ENCODE measurements at regions not wholly inside any gene's neighbourhood (a gene's known extent, or its start where the extent isn't known, plus 50 kb on each side); places are given as distances from the start of the nearest gene placed in this dataset.

DNA sequence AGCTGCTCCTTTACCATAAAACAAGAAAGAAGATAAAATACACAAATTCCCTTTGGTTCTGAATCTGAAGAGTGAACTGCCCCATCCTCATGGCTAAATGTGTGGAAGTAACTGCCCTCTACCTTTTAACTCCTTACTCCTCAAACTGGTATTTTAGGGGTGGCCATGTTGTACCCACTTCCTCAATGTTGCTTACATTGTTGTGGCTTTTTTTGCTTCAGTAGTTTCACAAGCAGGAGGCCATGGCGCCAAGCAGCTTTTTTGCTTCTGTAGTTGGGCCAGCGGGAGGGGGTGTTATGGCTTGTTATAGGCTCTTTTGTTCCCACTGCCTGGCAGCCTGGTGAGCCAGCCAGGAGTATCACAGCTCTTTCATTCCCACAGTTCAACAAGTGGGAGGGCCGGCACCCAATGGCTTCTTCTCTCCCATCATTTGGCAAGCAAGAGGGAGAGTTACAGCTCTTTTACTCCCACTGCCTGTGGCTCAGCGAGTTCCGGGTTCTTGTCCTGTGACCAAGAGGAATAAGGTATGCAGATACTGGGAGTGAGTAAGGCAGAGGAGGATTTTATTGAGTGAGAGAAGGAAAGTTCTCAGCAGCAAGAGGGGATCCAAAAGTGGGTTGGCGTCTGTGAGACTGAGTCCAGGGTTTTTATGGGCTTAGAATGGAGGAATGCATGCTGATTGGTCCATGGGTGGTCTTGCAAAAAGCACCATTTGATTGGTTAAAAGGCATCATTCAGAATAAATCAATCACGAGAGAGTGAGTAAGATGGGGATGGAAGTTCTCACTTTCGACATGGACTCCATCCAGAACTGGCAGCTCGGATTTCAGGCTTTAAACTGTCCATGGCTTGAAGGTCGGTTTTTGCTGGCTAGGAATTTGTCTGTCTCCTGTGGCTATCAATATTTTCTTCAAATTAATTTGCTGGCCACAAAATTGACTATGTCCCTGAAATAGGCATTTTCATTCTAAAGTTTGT, 429.6 kb downstream of the HLX start:
- Histone ChIP-seq H3K9me3 (ENCODE audit: low read length) (no peaks in the 10 kb centered on the region), H3K36me3 (ENCODE audit: insufficient read depth, low read length) (no peaks in the 10 kb centered on the region), H3K27ac (ENCODE audit: low read depth, low read length, poor library complexity, severe bottlenecking) (no peak overlapping the region), H3K4me1 (ENCODE audit: insufficient read depth, low read length, poor library complexity, severe bottlenecking) (no peaks in the 10 kb centered on the region), H2AFZ (ENCODE audit: low read length) (no peak overlapping the region), H3K4me3 (ENCODE audit: low read depth, low read length, poor library complexity, severe bottlenecking) (no peak overlapping the region), H3K9me2 (ENCODE audit: insufficient read depth, low read length) (no peaks in the 10 kb centered on the region), H4K20me1 (ENCODE audit: insufficient read depth, low read length) (no peaks in the 10 kb centered on the region), H3K4me2 (ENCODE audit: low read length) (no peak overlapping the region), H3K79me2 (ENCODE audit: insufficient read depth, low read depth, low read length) (no peaks in the 10 kb centered on the region)
- TF ChIP-seq, protein P1, sequence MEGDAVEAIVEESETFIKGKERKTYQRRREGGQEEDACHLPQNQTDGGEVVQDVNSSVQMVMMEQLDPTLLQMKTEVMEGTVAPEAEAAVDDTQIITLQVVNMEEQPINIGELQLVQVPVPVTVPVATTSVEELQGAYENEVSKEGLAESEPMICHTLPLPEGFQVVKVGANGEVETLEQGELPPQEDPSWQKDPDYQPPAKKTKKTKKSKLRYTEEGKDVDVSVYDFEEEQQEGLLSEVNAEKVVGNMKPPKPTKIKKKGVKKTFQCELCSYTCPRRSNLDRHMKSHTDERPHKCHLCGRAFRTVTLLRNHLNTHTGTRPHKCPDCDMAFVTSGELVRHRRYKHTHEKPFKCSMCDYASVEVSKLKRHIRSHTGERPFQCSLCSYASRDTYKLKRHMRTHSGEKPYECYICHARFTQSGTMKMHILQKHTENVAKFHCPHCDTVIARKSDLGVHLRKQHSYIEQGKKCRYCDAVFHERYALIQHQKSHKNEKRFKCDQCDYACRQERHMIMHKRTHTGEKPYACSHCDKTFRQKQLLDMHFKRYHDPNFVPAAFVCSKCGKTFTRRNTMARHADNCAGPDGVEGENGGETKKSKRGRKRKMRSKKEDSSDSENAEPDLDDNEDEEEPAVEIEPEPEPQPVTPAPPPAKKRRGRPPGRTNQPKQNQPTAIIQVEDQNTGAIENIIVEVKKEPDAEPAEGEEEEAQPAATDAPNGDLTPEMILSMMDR (conservative IDR thresholded peaks at IDR 0.05; ENCODE audit: low read length), result no peak
- no peak for TF ChIP-seq EZH2phosphoT487 (IDR thresholded peaks at IDR 0.05; ENCODE audit: borderline replicate concordance, low read depth, low read length)
- DNase-seq (ENCODE audit: low spot score), result no peak
- ChIA-PET CTCF (ENCODE audit: unreplicated experiment) (no interaction called here), POLR2A (no interaction called here)
- intact Hi-C loops (cut with micrococcal nuclease; ENCODE audit: unreplicated experiment), result no loop called here
- BruUV-seq (replicated peaks), result no TSS peak

DNA sequence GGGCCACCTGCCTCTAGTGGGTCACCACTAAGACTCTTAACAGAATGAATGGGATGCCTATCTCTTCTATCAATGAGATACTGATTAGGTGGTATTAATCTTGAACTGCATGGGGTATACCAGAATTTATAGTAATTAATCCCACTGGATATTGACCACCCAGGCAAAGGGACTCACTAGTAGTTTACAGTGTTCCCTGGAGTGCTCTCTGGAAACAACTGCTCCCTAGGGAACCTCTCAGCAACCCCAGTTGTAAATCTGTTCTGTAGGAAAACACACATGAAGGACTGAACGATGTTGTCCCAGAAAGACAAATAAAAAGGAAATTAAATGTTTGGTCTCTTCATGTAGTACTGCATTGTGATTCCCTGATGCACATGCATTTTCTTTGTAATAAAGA, 430.5 kb downstream of the HLX start:
- H3K79me2 ChIP-seq (ENCODE audit: insufficient read depth, low read depth, low read length), result no peaks in the 10 kb centered on the region
- intact Hi-C loops (cut with micrococcal nuclease; ENCODE audit: unreplicated experiment), result no loop called here
- H2AFZ ChIP-seq (ENCODE audit: low read length), result no peak overlapping the region
- DNase-seq (ENCODE audit: low spot score), result no peak
- no TSS peak for BruUV-seq (replicated peaks)
- CTCF ChIA-PET (ENCODE audit: unreplicated experiment), result no interaction called here
- no peak overlapping the region for H3K27ac ChIP-seq (ENCODE audit: low read depth, low read length, poor library complexity, severe bottlenecking)
- H3K36me3 ChIP-seq (ENCODE audit: insufficient read depth, low read length), result no peaks in the 10 kb centered on the region
- H3K9me2 ChIP-seq (ENCODE audit: insufficient read depth, low read length), result no peaks in the 10 kb centered on the region
- no peaks in the 10 kb centered on the region for H3K9me3 ChIP-seq (ENCODE audit: low read length)
- TF ChIP-seq EZH2phosphoT487 (IDR thresholded peaks at IDR 0.05; ENCODE audit: borderline replicate concordance, low read depth, low read length), result no peak
- TF ChIP-seq, protein P1 (conservative IDR thresholded peaks at IDR 0.05; ENCODE audit: low read length), result no peak
- H3K4me1 ChIP-seq (ENCODE audit: insufficient read depth, low read length, poor library complexity, severe bottlenecking), result no peaks in the 10 kb centered on the region
- POLR2A ChIA-PET, result interaction anchor here (1.2 kb wide), 1 partner anchor 57 kb away, joined by 3 read pairs; no protein-coding TSS in a partner anchor
- no peak overlapping the region for H3K4me2 ChIP-seq (ENCODE audit: low read length)
- H3K4me3 ChIP-seq (ENCODE audit: low read depth, low read length, poor library complexity, severe bottlenecking), result no peak overlapping the region
- H4K20me1 ChIP-seq (ENCODE audit: insufficient read depth, low read length), result no peaks in the 10 kb centered on the region

DNA sequence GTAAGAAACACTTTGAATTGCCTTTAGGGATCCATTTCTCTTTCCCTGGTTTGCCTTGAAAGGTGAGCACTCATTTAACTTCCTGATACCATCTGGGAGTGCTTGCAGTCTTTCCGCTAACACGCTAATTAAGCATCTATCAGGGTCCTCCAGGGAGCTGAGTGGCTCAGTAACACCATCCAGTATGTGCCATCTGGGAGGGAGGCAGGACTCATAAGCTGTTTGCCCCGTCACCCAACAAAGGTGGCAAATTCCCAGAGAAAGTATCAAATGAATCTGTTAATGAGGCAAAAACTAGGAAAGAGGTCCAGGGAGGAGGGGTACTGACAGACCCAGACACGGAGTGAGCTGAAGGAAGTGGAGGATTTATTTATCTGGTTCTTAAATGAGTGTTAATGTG, 430.9 kb downstream of the HLX start:
- Histone ChIP-seq H3K4me3 (ENCODE audit: low read depth, low read length, poor library complexity, severe bottlenecking) (no peak overlapping the region), H4K20me1 (ENCODE audit: insufficient read depth, low read length) (no peaks in the 10 kb centered on the region), H3K9me3 (ENCODE audit: low read length) (no peaks in the 10 kb centered on the region), H3K4me1 (ENCODE audit: insufficient read depth, low read length, poor library complexity, severe bottlenecking) (no peaks in the 10 kb centered on the region), H3K27ac (ENCODE audit: low read depth, low read length, poor library complexity, severe bottlenecking) (no peak overlapping the region), H3K79me2 (ENCODE audit: insufficient read depth, low read depth, low read length) (no peaks in the 10 kb centered on the region), H2AFZ (ENCODE audit: low read length) (no peak overlapping the region), H3K36me3 (ENCODE audit: insufficient read depth, low read length) (no peaks in the 10 kb centered on the region), H3K9me2 (ENCODE audit: insufficient read depth, low read length) (no peaks in the 10 kb centered on the region), H3K4me2 (ENCODE audit: low read length) (no peak overlapping the region)
- POLR2A ChIA-PET, result interaction anchor here (1.2 kb wide), 1 partner anchor 56 kb away, joined by 3 read pairs; no protein-coding TSS in a partner anchor
- no peak for TF ChIP-seq EZH2phosphoT487 (IDR thresholded peaks at IDR 0.05; ENCODE audit: borderline replicate concordance, low read depth, low read length)
- TF ChIP-seq, protein P1 (conservative IDR thresholded peaks at IDR 0.05; ENCODE audit: low read length), result no peak
- intact Hi-C loops (cut with micrococcal nuclease; ENCODE audit: unreplicated experiment), result no loop called here
- no TSS peak for BruUV-seq (replicated peaks)
- no peak for DNase-seq (ENCODE audit: low spot score)
- CTCF ChIA-PET (ENCODE audit: unreplicated experiment), result no interaction called here
